ENCODE measurements at regions not wholly inside any gene's neighbourhood (a gene's known extent, or its start where the extent isn't known, plus 50 kb on each side); places are given as distances from the start of the nearest gene placed in this dataset.

DNA sequence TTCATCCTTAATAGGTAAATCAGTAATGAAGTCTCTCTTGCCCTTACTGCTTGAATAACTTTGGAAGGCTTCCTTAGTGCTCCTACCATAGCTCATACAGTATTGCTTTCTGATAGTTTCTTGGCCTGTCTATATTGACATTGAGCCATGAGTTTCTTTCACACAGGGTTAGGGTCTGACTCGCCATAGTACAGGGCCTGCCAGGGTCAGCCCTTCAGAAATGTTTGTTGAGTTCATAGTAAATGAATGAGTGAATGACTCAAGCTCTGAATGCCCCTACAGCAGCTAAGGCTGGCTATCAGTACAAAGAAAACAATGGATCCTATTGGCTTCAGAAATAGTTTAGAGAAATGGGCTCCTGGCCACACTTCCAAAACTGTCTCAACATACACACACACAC is 65.0 kb upstream of the LRATD1 start:
- no peak overlapping the region for H4K5ac ChIP-seq (ENCODE audit: insufficient read length, low read depth, low read length)
- DNase-seq = no peak
- H3K14ac ChIP-seq (ENCODE audit: insufficient read depth, low read length) = no peak overlapping the region
- H4K20me1 ChIP-seq (ENCODE audit: control insufficient read depth, insufficient read depth, insufficient read length) = no peaks in the 10 kb centered on the region
- H4K8ac ChIP-seq (replicated peaks; ENCODE audit: insufficient read length, low read depth, low read length) = no peak overlapping the region
- no peak overlapping the region for H2AFZ ChIP-seq (ENCODE audit: low read length)
- H3K4me3 Mint-ChIP-seq = no peak overlapping the region
- no peak overlapping the region for H3K56ac ChIP-seq (ENCODE audit: insufficient read length, low read depth, low read length)
- no peaks in the 10 kb centered on the region for H3K9me3 Mint-ChIP-seq
- no peak overlapping the region for H2BK12ac ChIP-seq (ENCODE audit: insufficient read length, low read depth, low read length)
- no peaks in the 10 kb centered on the region for H3K36me3 Mint-ChIP-seq (ENCODE audit: insufficient read depth in 1 of 3, low read depth in 3 of 3)
- no peak overlapping the region for H3K9ac ChIP-seq (ENCODE audit: extremely low read depth, insufficient read length, low read length)
- TF ChIP-seq, protein P1, sequence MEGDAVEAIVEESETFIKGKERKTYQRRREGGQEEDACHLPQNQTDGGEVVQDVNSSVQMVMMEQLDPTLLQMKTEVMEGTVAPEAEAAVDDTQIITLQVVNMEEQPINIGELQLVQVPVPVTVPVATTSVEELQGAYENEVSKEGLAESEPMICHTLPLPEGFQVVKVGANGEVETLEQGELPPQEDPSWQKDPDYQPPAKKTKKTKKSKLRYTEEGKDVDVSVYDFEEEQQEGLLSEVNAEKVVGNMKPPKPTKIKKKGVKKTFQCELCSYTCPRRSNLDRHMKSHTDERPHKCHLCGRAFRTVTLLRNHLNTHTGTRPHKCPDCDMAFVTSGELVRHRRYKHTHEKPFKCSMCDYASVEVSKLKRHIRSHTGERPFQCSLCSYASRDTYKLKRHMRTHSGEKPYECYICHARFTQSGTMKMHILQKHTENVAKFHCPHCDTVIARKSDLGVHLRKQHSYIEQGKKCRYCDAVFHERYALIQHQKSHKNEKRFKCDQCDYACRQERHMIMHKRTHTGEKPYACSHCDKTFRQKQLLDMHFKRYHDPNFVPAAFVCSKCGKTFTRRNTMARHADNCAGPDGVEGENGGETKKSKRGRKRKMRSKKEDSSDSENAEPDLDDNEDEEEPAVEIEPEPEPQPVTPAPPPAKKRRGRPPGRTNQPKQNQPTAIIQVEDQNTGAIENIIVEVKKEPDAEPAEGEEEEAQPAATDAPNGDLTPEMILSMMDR (conservative IDR thresholded peaks at IDR 0.05) = no peak
- H3K4ac ChIP-seq (ENCODE audit: low read depth, low read length) = no peak overlapping the region
- no peak overlapping the region for H2AK5ac ChIP-seq (ENCODE audit: insufficient read length, low read length)
- H3K23ac ChIP-seq (ENCODE audit: insufficient read length, low read depth, low read length) = no peak overlapping the region
- no peaks in the 10 kb centered on the region for H3K9me3 ChIP-seq (ENCODE audit: control insufficient read depth, low read depth, low read length)
- no peak overlapping the region for H3K27ac ChIP-seq (ENCODE audit: insufficient read length, low read depth, low read length)
- no CpG with 5 or more reads among the region's 1 CpG for WGBS (ENCODE audit: extremely low coverage, insufficient read length, low lambda C conversion rate)
- H2BK20ac ChIP-seq (ENCODE audit: low read depth, low read length, poor library complexity, severe bottlenecking) = no peak overlapping the region
- H3K27me3 ChIP-seq (ENCODE audit: insufficient read depth, low read length) = no peaks in the 10 kb centered on the region
- H3K18ac ChIP-seq (ENCODE audit: insufficient read length, low read depth, low read length) = no peak overlapping the region
- H3K27me3 Mint-ChIP-seq (ENCODE audit: low read depth) = peaks cover 2% of the 10 kb centered on the region
- no peak overlapping the region for H2BK5ac ChIP-seq (ENCODE audit: insufficient read length, low read length)
- H4K91ac ChIP-seq (ENCODE audit: insufficient read length, low read depth, low read length) = no peak overlapping the region
- H3K79me2 ChIP-seq (ENCODE audit: insufficient read depth, low read length) = no peaks in the 10 kb centered on the region
- no peaks in the 10 kb centered on the region for H3K4me1 ChIP-seq (ENCODE audit: insufficient read depth, low read length)
- no peak overlapping the region for H3T11ph ChIP-seq (ENCODE audit: low read length)
- no peaks in the 10 kb centered on the region for H3K4me1 Mint-ChIP-seq
- no peaks in the 10 kb centered on the region for H3K79me1 ChIP-seq (ENCODE audit: insufficient read depth, low read depth, low read length, poor library complexity, severe bottlenecking)
- no peaks in the 10 kb centered on the region for H3K23me2 ChIP-seq (ENCODE audit: insufficient read length, low read depth, low read length, poor library complexity, severe bottlenecking)
- H2BK120ac ChIP-seq (ENCODE audit: low read depth, low read length, poor library complexity, severe bottlenecking) = no peak overlapping the region
- no peak overlapping the region; a peak in 1 of 7 replicates for H3K27ac Mint-ChIP-seq
- no peak overlapping the region for H3K4me2 ChIP-seq (ENCODE audit: insufficient read depth, insufficient read length, low read length)
- H2BK15ac ChIP-seq (ENCODE audit: low read depth, low read length) = no peak overlapping the region
